Thyroid gland (tissue), 4 donors: ENCODE measurements at regions not wholly inside any gene's neighbourhood (a gene's known extent, or its start where the extent isn't known, plus 50 kb on each side); places are given as distances from the start of the nearest gene placed in this dataset.
A peak's percentile ranks its signal among the peaks of the same experiment; 100 is the strongest.

ENCODE experiments used
- DNase-seq, 2 donors: peaks; one replicate each; pipeline ENCODE4 v3.0.0-alpha.2; 2019
- H3K27ac ChIP-seq, 3 donors: fragments of 200-600 bp; sonication (generic); 1 replicate in 2 of 3; 2 replicates in 1 of 3; pipeline ENCODE4 v1.5.1; 2016 to 2019; ENCODE audit warnings: mild to moderate bottlenecking in 1 of 3, moderate library complexity in 1 of 3
- H3K27me3 ChIP-seq: fragments of 200-600 bp; sonication (generic); one replicate; pipeline ENCODE4 v1.5.1; 2019
- H3K36me3 ChIP-seq, 2 donors: fragments of 200-600 bp; sonication (generic); one replicate each; pipeline ENCODE4 v1.5.1; 2016 to 2019
- H3K4me1 ChIP-seq, 2 donors: fragments of 200-600 bp; sonication (generic); one replicate each; pipeline ENCODE4 v1.5.1; 2017 to 2019
- H3K4me3 ChIP-seq, 3 donors: fragments of 200-600 bp; sonication (generic); replicated peaks in 1 of 3; 1 replicate in 2 of 3; 2 replicates in 1 of 3; pipeline ENCODE4 v1.5.1; 2016; ENCODE audit warnings: mild to moderate bottlenecking in 1 of 3
- H3K9me3 ChIP-seq: fragments of 200-600 bp; sonication (generic); one replicate; pipeline ENCODE4 v1.5.1; 2017
- CTCF ChIP-seq, 6 experiments: fragments of 200-600 bp in 3 of 6; fragments of 450-650 bp in 3 of 6; sonication (generic) in 3 of 6; IDR thresholded peaks; one replicate each; pipeline ENCODE4 v1.5.1; 2016 to 2019; ENCODE audit warnings: antibody characterized with exemption in 6 of 6, mild to moderate bottlenecking in 2 of 6, inconsistent platforms in 1 of 6, moderate library complexity in 1 of 6
- POLR2A ChIP-seq, 2 donors: fragments of 450-650 bp; IDR thresholded peaks; one replicate each; pipeline ENCODE4 v1.6.1; 2017; ENCODE audit warnings: antibody characterized with exemption in 2 of 2, mild to moderate bottlenecking in 2 of 2, moderate library complexity in 1 of 2
- WGBS, 2 donors: methylation state at CpG; one replicate each; pipeline ENCODE4 v1.1.5; 2017; 5-methylcytosine and 5-hydroxymethylcytosine counted together
- intact Hi-C: fragments of 100-400 bp; cut with DNase I; formaldehyde crosslinking; loops from one replicate; pipeline ENCODE4 v1.15.1; 2023

- H3K27me3 ChIP-seq = no peaks in the 10 kb centered on the region
- H3K4me3 ChIP-seq = no peak overlapping the region
- H3K4me1 ChIP-seq = no peaks in the 10 kb centered on the region
- no peak for DNase-seq
- no peak overlapping the region for H3K27ac ChIP-seq
- 89 to 90% methylated on average over 5 of the region's 5 CpGs for WGBS, 2 donors
- TF ChIP-seq POLR2A (IDR thresholded peaks at IDR 0.05) (no peak), CTCF (IDR thresholded peaks at IDR 0.05) (no peak)
- no peaks in the 10 kb centered on the region for H3K36me3 ChIP-seq
- intact Hi-C loops = no loop called here
- H3K9me3 ChIP-seq = no peaks in the 10 kb centered on the region
Observed at GRCh38 chr9:86535406-86535915, 181.3 kb upstream of the TUT7 start.

- no peaks in the 10 kb centered on the region for H3K36me3 ChIP-seq
- no peak overlapping the region for H3K4me3 ChIP-seq
- intact Hi-C loops = no loop called here
- DNase-seq = no peak
- H3K4me1 ChIP-seq = no peaks in the 10 kb centered on the region
- H3K27ac ChIP-seq = peak overlapping the region in 1 of 3 donors; percentile 1
- WGBS, 2 donors = 79 to 82% methylated on average over 4 of the region's 4 CpGs
- no peaks in the 10 kb centered on the region for H3K9me3 ChIP-seq
- no peak for TF ChIP-seq CTCF (IDR thresholded peaks at IDR 0.05)
- no peak for TF ChIP-seq POLR2A (IDR thresholded peaks at IDR 0.05)
- no peaks in the 10 kb centered on the region for H3K27me3 ChIP-seq
Observed at GRCh38 chr9:86534572-86535258, 180.5 kb upstream of the TUT7 start.

- no peak overlapping the region for H3K4me3 ChIP-seq
- 91 to 94% methylated on average over 4 of the region's 4 CpGs for WGBS, 2 donors
- no peaks in the 10 kb centered on the region for H3K4me1 ChIP-seq
- intact Hi-C loops = no loop called here
- no peaks in the 10 kb centered on the region for H3K9me3 ChIP-seq
- H3K27ac ChIP-seq = no peak overlapping the region
- H3K27me3 ChIP-seq = no peaks in the 10 kb centered on the region
- DNase-seq = no peak
- no peak for TF ChIP-seq POLR2A (IDR thresholded peaks at IDR 0.05)
- TF ChIP-seq CTCF (IDR thresholded peaks at IDR 0.05) = no peak
- no peaks in the 10 kb centered on the region for H3K36me3 ChIP-seq
Observed at GRCh38 chr9:86531971-86532640, 177.9 kb upstream of the TUT7 start.

GRCh38 chr9:86531273-86531970 lies 177.2 kb upstream of the TUT7 start:
- Histone ChIP-seq H3K27ac (no peak overlapping the region), H3K4me1 (no peaks in the 10 kb centered on the region), H3K36me3 (no peaks in the 10 kb centered on the region), H3K27me3 (no peaks in the 10 kb centered on the region), H3K9me3 (no peaks in the 10 kb centered on the region), H3K4me3 (no peak overlapping the region)
- TF ChIP-seq CTCF (IDR thresholded peaks at IDR 0.05) (no peak), POLR2A (IDR thresholded peaks at IDR 0.05) (no peak)
- intact Hi-C loops = no loop called here
- 85 to 86% methylated on average over 6 of the region's 6 CpGs for WGBS, 2 donors
- no peak for DNase-seq
